ENCODE measurements at regions not wholly inside any gene's neighbourhood (a gene's known extent, or its start where the extent isn't known, plus 50 kb on each side); places are given as distances from the start of the nearest gene placed in this dataset.

DNA sequence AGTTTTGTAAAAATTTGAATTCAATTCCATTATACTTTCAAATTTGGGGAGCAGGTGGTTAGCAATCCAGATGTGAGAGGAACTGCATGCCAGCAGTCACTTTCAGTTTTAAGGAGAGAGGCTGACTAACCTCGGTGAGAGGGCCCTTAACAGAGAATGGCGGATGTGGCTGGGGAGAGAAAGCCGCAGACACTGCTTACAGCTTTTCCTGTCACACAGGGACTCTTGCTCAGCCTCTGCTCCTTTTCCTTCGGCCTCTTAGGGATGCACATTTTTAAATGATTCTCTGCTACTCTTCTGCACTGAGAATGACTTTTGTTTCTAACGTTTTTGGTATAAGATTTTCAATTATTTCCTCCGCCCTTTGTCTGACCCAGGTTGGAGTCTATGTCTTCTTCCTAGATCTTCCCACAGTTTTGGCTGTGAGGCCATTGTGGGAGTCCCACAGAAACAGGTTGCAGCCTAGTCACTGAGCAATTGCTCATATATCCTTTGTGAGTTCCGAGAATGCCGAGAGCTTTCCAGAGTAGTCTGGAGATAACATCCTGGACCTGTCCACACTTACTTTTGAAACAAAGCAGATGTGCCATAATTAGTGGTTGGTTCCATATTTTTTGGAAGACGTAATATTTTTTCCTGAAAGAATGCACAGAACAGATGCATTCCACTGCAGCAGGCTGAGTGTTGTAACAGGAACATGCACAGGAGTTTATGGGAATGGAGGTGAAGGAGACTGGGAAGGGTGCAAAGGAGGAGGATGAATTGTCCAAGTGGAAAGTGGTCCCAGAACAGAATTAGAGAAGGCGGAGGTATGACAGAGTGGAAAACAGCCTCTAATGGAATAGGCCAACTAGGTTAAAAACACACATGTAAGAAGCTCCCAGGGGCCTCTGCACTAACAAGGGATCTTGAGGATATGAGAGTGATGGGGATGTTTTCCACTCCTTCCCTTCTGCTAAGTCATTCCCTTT, 168.0 kb upstream of the ZNF32 start:
- intact Hi-C loops (cut with DNase I): no loop called here
- Histone ChIP-seq H3K4me3 (no peak overlapping the region), H3K27ac (no peak overlapping the region), H3K4me1 (replicated peaks) (no peaks in the 10 kb centered on the region), H3K36me3 (no peaks in the 10 kb centered on the region), H3K9me3 (no peaks in the 10 kb centered on the region), H3K27me3 (replicated peaks; ENCODE audit: insufficient read depth) (no peaks in the 10 kb centered on the region)
- TF ChIP-seq CTCF (IDR thresholded peaks at IDR 0.05): no peak
- no peak for TF ChIP-seq POLR2A (IDR thresholded peaks at IDR 0.05)
- TF ChIP-seq POLR2AphosphoS5 (IDR thresholded peaks at IDR 0.05): no peak
- WGBS: 61% methylated on average over 10 of the region's 10 CpGs
- no peak for DNase-seq (ENCODE audit: low spot score)

DNA sequence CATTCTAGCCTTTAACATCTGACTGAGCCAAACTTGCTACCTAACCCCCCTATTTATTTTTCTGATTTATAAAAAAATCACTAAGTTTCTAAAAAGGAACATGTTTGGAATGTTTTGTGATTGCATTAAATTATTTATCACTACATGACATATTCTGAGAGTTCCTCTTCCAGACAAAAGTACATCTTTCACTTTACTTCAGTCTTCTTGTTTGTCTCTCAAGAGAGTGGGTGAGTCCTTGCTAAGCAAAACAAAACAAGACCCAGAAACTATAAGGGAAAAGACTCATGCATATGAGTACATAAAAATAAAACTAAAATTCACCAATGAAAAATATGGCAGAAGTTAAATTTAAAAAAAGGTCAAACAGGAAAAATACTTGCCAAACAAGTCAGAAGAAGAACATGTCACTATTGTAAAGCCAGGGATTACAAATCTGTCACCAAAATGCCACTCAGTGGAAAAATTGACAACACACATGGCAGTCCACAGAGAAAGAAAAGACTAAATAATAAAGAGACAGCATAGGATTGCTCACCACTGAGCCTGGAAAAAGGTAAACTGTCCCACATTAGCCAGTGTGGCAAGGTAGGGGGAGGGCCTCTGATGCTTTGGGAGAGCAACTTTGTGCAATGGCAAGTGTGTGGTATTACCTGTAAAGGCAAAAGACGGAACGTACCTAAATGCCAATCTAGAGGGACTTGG, 166.7 kb upstream of the ZNF32 start:
- Histone ChIP-seq H3K4me1 (replicated peaks) (no peaks in the 10 kb centered on the region), H3K27ac (no peak overlapping the region), H3K4me3 (no peak overlapping the region), H3K27me3 (replicated peaks; ENCODE audit: insufficient read depth) (no peaks in the 10 kb centered on the region), H3K9me3 (no peaks in the 10 kb centered on the region), H3K36me3 (no peaks in the 10 kb centered on the region)
- TF ChIP-seq POLR2AphosphoS5 (IDR thresholded peaks at IDR 0.05) (no peak), CTCF (IDR thresholded peaks at IDR 0.05) (no peak), POLR2A (IDR thresholded peaks at IDR 0.05) (no peak)
- no peak for DNase-seq (ENCODE audit: low spot score)
- WGBS: 97% methylated on average over 2 of the region's 2 CpGs
- intact Hi-C loops (cut with DNase I): no loop called here

- TF ChIP-seq POLR2A (IDR thresholded peaks at IDR 0.05): no peak
- no peak for TF ChIP-seq CTCF (IDR thresholded peaks at IDR 0.05)
- TF ChIP-seq POLR2AphosphoS5 (IDR thresholded peaks at IDR 0.05): no peak
- no peak for DNase-seq (ENCODE audit: low spot score)
- Histone ChIP-seq H3K27ac (no peak overlapping the region), H3K9me3 (no peaks in the 10 kb centered on the region), H3K27me3 (replicated peaks; ENCODE audit: insufficient read depth) (no peaks in the 10 kb centered on the region), H3K4me3 (no peak overlapping the region), H3K36me3 (no peaks in the 10 kb centered on the region), H3K4me1 (replicated peaks) (no peaks in the 10 kb centered on the region)
- 81% methylated on average over 1 of the region's 1 CpG for WGBS
- intact Hi-C loops (cut with DNase I): no loop called here
Measured at GRCh38 chr10:43814663-43815062, 166.0 kb upstream of the ZNF32 start.

DNA sequence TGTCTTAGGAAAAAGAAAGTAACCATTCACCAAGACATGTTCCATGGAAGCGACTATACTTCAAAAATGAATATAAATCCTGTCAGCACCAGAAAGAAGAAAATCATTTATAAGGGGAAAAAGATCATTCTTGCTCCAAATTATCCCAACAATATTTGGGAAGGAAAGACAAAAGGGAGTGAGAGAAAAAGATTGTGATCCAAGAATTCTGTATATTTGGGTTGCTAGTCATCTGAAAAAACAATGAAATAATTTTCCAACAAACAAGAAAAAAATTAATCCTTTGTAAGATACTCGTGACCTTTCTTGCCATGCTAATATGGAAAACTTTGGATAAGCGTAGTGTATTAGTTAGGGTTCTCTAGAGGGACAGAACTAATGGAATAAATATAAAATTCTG, 163.2 kb upstream of the ZNF32 start:
- Histone ChIP-seq H3K36me3 (no peaks in the 10 kb centered on the region), H3K27ac (no peak overlapping the region), H3K4me3 (no peak overlapping the region), H3K4me1 (replicated peaks) (no peaks in the 10 kb centered on the region), H3K27me3 (replicated peaks; ENCODE audit: insufficient read depth) (no peaks in the 10 kb centered on the region), H3K9me3 (no peaks in the 10 kb centered on the region)
- DNase-seq (ENCODE audit: low spot score): no peak
- 92% methylated on average over 3 of the region's 3 CpGs for WGBS
- intact Hi-C loops (cut with DNase I): no loop called here
- no peak for TF ChIP-seq POLR2A (IDR thresholded peaks at IDR 0.05)
- no peak for TF ChIP-seq POLR2AphosphoS5 (IDR thresholded peaks at IDR 0.05)
- TF ChIP-seq CTCF (IDR thresholded peaks at IDR 0.05): no peak
